Naive thymus-derived CD4-positive, alpha-beta T cell (primary cell): ENCODE measurements at regions not wholly inside any gene's neighbourhood (a gene's known extent, or its start where the extent isn't known, plus 50 kb on each side); places are given as distances from the start of the nearest gene placed in this dataset.

ENCODE experiments used
- ATAC-seq: fragments of 150-1000 bp; cut with Tn5 transposase; 2 replicates; pipeline ENCODE4 v1.10.0; 2021; ENCODE audit warnings: mild to moderate bottlenecking, moderate library complexity
- CTCF ChIA-PET: fragments of 350-600 bp; sonication (Branson Sonifier 250); formaldehyde crosslinking; loops from one replicate; lab custom pipeline; 2021; ENCODE audit warnings: antibody characterized with exemption; lab: Charles Lee
- POLR2A ChIA-PET: fragments of 350-600 bp; sonication (Branson Sonifier 250); formaldehyde crosslinking; loops from one replicate; lab custom pipeline; 2021; ENCODE audit warnings: antibody characterized with exemption, inconsistent platforms; lab: Charles Lee
- DNase-seq, 9 donors: peaks; one replicate each; pipeline versions ENCODE4 v3.0.0 to v3.0.0-alpha.2; 2020 to 2022; ENCODE audit warnings: mixed read lengths in 1 of 9
- H3K27ac ChIP-seq: one replicate; pipeline ENCODE4 v1.7.0; 2013; ENCODE audit warnings: mild to moderate bottlenecking, low read depth, low read length, moderate library complexity
- H3K27me3 ChIP-seq, 2 donors: one replicate each; pipeline ENCODE4 v1.7.0; 2013; ENCODE audit warnings: low read length in 2 of 2, mild to moderate bottlenecking in 2 of 2, moderate library complexity in 2 of 2; ENCODE audit not compliant: control insufficient read depth in 2 of 2, insufficient read depth in 2 of 2
- H3K36me3 ChIP-seq, 3 experiments: 1 replicate in 2 of 3; 2 replicates in 1 of 3; pipeline ENCODE4 v1.7.0; 2013; ENCODE audit warnings: low read length in 3 of 3, mild to moderate bottlenecking in 3 of 3, moderate library complexity in 1 of 3; ENCODE audit not compliant: insufficient read depth in 3 of 3, control insufficient read depth in 2 of 3
- H3K4me1 ChIP-seq, 2 donors: one replicate each; pipeline ENCODE4 v1.7.0; 2013; ENCODE audit warnings: low read length in 2 of 2, mild to moderate bottlenecking in 2 of 2, moderate library complexity in 1 of 2; ENCODE audit not compliant: control insufficient read depth in 2 of 2, insufficient read depth in 2 of 2
- H3K4me3 ChIP-seq: 2 replicates; pipeline ENCODE4 v1.7.0; 2013; ENCODE audit warnings: mild to moderate bottlenecking, low read length
- H3K9me3 ChIP-seq, 3 experiments: 1 replicate in 2 of 3; 2 replicates in 1 of 3; pipeline ENCODE4 v1.7.0; 2013; ENCODE audit warnings: low read length in 3 of 3; ENCODE audit not compliant: control insufficient read depth in 2 of 3
- H3K27ac Mint-ChIP-seq, 9 donors: one replicate each; pipeline ENCODE4 v1.8.0; 2020 to 2022; ENCODE audit warnings: mixed read lengths in 9 of 9, mild to moderate bottlenecking in 8 of 9, moderate library complexity in 5 of 9, inconsistent platforms in 2 of 9
- H3K27me3 Mint-ChIP-seq, 5 donors: one replicate each; pipeline ENCODE4 v1.8.0; 2021 to 2022; ENCODE audit warnings: mixed read lengths in 5 of 5, mild to moderate bottlenecking in 1 of 5
- H3K36me3 Mint-ChIP-seq, 5 donors: one replicate each; pipeline ENCODE4 v1.8.0; 2020 to 2022; ENCODE audit warnings: mixed read lengths in 5 of 5, mild to moderate bottlenecking in 3 of 5, inconsistent platforms in 1 of 5
- H3K4me1 Mint-ChIP-seq, 7 donors: one replicate each; pipeline ENCODE4 v1.8.0; 2020 to 2022; ENCODE audit warnings: mixed read lengths in 7 of 7, mild to moderate bottlenecking in 3 of 7, inconsistent platforms in 1 of 7
- H3K4me3 Mint-ChIP-seq, 10 donors: one replicate each; pipeline ENCODE4 v1.8.0; 2020 to 2022; ENCODE audit warnings: mild to moderate bottlenecking in 10 of 10, mixed read lengths in 10 of 10, moderate library complexity in 6 of 10, inconsistent platforms in 2 of 10
- H3K9me3 Mint-ChIP-seq, 11 donors: one replicate each; pipeline ENCODE4 v1.8.0; 2020 to 2022; ENCODE audit warnings: mixed read lengths in 11 of 11, mild to moderate bottlenecking in 4 of 11, inconsistent platforms in 1 of 11, moderate library complexity in 1 of 11
- intact Hi-C, 2 donors: fragments of 100-400 bp; cut with micrococcal nuclease; formaldehyde crosslinking; loops; one replicate each; pipeline ENCODE4 v1.15.1; 2023

- peaks cover 0 to 4% (median 0%) of the 10 kb centered on the region in 11 donors for H3K9me3 Mint-ChIP-seq
- ATAC-seq (no peak), DNase-seq (no peak)
- ChIA-PET CTCF (no interaction called here), POLR2A (no interaction called here)
- intact Hi-C loops: no loop called here
- H3K27me3 ChIP-seq: no peaks in the 10 kb centered on the region
- peak overlapping the region in 3 of 9 donors; percentile 13 to 20 (median 18) for H3K27ac Mint-ChIP-seq
- peak overlapping the region; percentile 1 for H3K4me3 ChIP-seq
- H3K36me3 Mint-ChIP-seq: peaks cover 0 to 18% (median 0%) of the 10 kb centered on the region in 5 donors
- H3K4me1 ChIP-seq: no peaks in the 10 kb centered on the region
- H3K4me1 Mint-ChIP-seq: peaks cover 6 to 25% (median 17%) of the 10 kb centered on the region in 7 donors
- H3K27me3 Mint-ChIP-seq: peaks cover 0 to 8% (median 3%) of the 10 kb centered on the region in 5 donors
- no peak overlapping the region for H3K27ac ChIP-seq
- no peaks in the 10 kb centered on the region for H3K9me3 ChIP-seq
- H3K36me3 ChIP-seq: peaks cover 0 to 4% (median 0%) of the 10 kb centered on the region in 3 experiments
- peak overlapping the region; percentile 50 to 86 (median 72) for H3K4me3 Mint-ChIP-seq
Observed at GRCh38 chr9:676780-677438, 164.6 kb upstream of the DMRT1 start.

- Mint-ChIP-seq H3K27ac (peak overlapping the region in 5 of 9 donors; percentile 13 to 37 (median 20)), H3K36me3 (peaks cover 0 to 18% (median 0%) of the 10 kb centered on the region in 5 donors), H3K27me3 (peaks cover 0 to 9% (median 3%) of the 10 kb centered on the region in 5 donors), H3K9me3 (peaks cover 0 to 4% (median 0%) of the 10 kb centered on the region in 11 donors), H3K4me1 (peaks cover 6 to 25% (median 17%) of the 10 kb centered on the region in 7 donors), H3K4me3 (peak overlapping the region; percentile 50 to 86 (median 72))
- ChIA-PET CTCF (interaction anchor here (0.6 kb wide), 1 partner anchor 131 kb away, joined by 3 read pairs; no protein-coding TSS in a partner anchor), POLR2A (no interaction called here)
- Histone ChIP-seq H3K27ac (no peak overlapping the region), H3K36me3 (peaks cover 0 to 4% (median 0%) of the 10 kb centered on the region in 3 experiments), H3K27me3 (no peaks in the 10 kb centered on the region), H3K4me1 (no peaks in the 10 kb centered on the region), H3K4me3 (peak overlapping the region; percentile 1), H3K9me3 (no peaks in the 10 kb centered on the region)
- ATAC-seq (no peak), DNase-seq (no peak)
- intact Hi-C loops: no loop called here
Observed at GRCh38 chr9:677461-678097, 163.9 kb upstream of the DMRT1 start.

DNA sequence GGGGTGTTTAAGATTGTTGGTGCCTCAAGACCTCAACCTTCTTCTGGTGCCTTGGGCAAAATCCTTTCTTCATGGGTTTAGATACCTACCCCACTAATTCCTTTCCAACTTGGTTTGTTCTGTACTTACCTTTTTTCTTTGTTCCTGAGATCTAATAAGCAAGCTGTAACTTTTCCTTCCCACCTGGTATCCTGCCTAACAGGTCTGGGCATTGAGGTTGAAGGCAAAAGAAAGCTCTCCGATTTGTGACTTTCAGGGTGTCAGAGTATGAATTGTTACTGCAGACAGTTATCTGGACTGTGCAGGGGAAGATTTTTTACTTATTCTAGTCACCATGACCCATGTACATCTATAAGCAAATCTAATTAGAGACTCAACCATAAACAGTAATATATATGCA lies 162.6 kb upstream of the DMRT1 start:
- H3K4me3 Mint-ChIP-seq: peak overlapping the region in 1 of 10 donors; percentile 31
- H3K4me1 Mint-ChIP-seq: peaks cover 4 to 25% (median 17%) of the 10 kb centered on the region in 7 donors
- POLR2A ChIA-PET: no interaction called here

GRCh38 chr9:679462-679861 lies 162.0 kb upstream of the DMRT1 start:
- Histone ChIP-seq H3K27ac (no peak overlapping the region), H3K4me1 (no peaks in the 10 kb centered on the region), H3K4me3 (no peak overlapping the region), H3K36me3 (peaks cover 0 to 4% (median 0%) of the 10 kb centered on the region in 3 experiments), H3K9me3 (no peaks in the 10 kb centered on the region), H3K27me3 (no peaks in the 10 kb centered on the region)
- POLR2A ChIA-PET: no interaction called here
- Mint-ChIP-seq H3K9me3 (peaks cover 0 to 4% (median 0%) of the 10 kb centered on the region in 11 donors), H3K36me3 (peaks cover 0 to 20% (median 0%) of the 10 kb centered on the region in 5 donors), H3K4me3 (no peak overlapping the region), H3K27ac (no peak overlapping the region), H3K27me3 (peaks cover 0 to 7% (median 0%) of the 10 kb centered on the region in 5 donors), H3K4me1 (peaks cover 2 to 25% (median 17%) of the 10 kb centered on the region in 7 donors)
- intact Hi-C loops: no loop called here
- DNase-seq (no peak), ATAC-seq (no peak)
- CTCF ChIA-PET: interaction anchor here (0.6 kb wide), 1 partner anchor 233 kb away, joined by 3 read pairs; no protein-coding TSS in a partner anchor

More for the DNA sequence above, 162.6 kb upstream of the DMRT1 start:
- H3K27ac Mint-ChIP-seq: no peak overlapping the region
- no peak for ATAC-seq
- H3K27ac ChIP-seq: no peak overlapping the region
- CTCF ChIA-PET: interaction anchor here (0.6 kb wide), 1 partner anchor 232 kb away, joined by 3 read pairs; no protein-coding TSS in a partner anchor
- H3K4me3 ChIP-seq: no peak overlapping the region
- H3K9me3 ChIP-seq: no peaks in the 10 kb centered on the region
- peaks cover 0 to 4% (median 0%) of the 10 kb centered on the region in 11 donors for H3K9me3 Mint-ChIP-seq
- peaks cover 0 to 4% (median 0%) of the 10 kb centered on the region in 3 experiments for H3K36me3 ChIP-seq
- peaks cover 0 to 10% (median 0%) of the 10 kb centered on the region in 5 donors for H3K27me3 Mint-ChIP-seq
- no peak for DNase-seq
- peaks cover 0 to 18% (median 0%) of the 10 kb centered on the region in 5 donors for H3K36me3 Mint-ChIP-seq
- intact Hi-C loops: no loop called here
- no peaks in the 10 kb centered on the region for H3K27me3 ChIP-seq
- no peaks in the 10 kb centered on the region for H3K4me1 ChIP-seq

DNA sequence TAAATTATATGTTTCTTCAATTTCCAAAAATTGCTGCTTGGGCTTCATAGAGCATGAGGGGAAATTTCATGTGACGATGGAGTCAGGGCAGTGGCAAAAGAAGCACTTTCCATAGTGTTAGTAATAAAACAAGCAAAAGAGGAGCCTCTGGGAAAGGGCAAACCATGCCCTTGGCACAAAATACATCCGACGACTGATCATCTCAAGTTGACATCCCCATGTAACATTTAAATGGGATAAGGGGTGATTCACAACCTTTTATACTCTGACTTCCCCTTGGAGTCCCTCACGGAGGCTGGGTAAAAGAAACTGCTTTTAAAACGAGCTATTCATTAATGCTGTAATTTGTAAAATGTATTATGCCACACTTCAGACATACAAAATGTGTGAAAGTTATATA lies 161.4 kb upstream of the DMRT1 start:
- no peak for ATAC-seq
- CTCF ChIA-PET: no interaction called here
- intact Hi-C loops: no loop called here

DNA sequence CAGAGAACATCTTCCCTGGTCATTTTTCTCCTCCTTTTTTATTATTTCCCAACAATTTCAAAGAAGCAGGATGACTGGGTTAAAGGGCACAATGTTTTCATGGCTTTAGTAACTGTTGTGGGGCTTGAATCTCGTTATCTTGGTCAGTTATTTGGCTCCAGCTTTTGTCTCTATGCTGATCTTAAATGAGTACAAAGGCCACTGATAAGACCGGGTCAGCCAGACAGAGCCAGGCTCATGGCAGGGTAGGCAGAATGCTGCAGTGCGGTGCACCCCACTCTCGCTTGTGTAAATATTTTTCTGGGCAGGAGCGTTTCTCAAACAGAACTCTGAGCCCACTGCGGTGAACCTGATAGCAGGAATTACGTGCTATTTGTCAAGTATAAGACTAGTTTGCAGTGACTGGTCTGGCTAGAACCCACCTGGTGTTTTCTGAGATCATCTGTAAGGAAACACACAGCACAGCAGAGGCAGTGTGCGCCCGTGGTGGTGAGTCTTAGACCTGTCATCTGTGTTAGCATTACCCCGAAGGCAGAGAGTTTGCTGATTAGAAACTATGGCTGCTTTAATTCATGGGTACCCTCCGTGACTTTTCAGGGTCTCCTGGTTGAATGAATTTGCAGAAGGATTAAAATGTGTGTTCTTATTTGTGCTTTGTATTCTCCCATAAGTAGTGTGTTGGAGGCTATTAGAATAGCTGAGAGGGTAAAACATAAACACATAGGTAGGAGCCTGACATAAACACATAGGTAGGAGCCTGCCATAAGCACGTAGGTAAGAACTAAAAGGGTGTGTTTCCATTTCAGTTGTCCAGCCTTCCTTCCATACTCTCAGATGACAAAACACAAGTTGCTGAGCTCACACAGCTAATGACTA lies 158.6 kb upstream of the DMRT1 start:
- ChIA-PET POLR2A (no interaction called here), CTCF (no interaction called here)
- no peak for DNase-seq
- intact Hi-C loops: no loop called here
- H3K27me3 ChIP-seq: no peaks in the 10 kb centered on the region
- H3K36me3 ChIP-seq: peaks cover 0 to 8% (median 0%) of the 10 kb centered on the region in 3 experiments
- H3K4me1 ChIP-seq: no peaks in the 10 kb centered on the region
- Mint-ChIP-seq H3K27me3 (peaks cover 0 to 6% (median 0%) of the 10 kb centered on the region in 5 donors), H3K4me1 (peaks cover 0 to 8% (median 4%) of the 10 kb centered on the region in 7 donors), H3K27ac (peak overlapping the region in 1 of 9 donors; percentile 27), H3K9me3 (peaks cover 0 to 4% (median 0%) of the 10 kb centered on the region in 11 donors), H3K36me3 (peaks cover 0 to 23% (median 0%) of the 10 kb centered on the region in 5 donors), H3K4me3 (no peak overlapping the region)
- no peak overlapping the region for H3K27ac ChIP-seq
- no peak for ATAC-seq
- H3K9me3 ChIP-seq: no peaks in the 10 kb centered on the region
- H3K4me3 ChIP-seq: no peak overlapping the region

More for the DNA sequence above, 161.4 kb upstream of the DMRT1 start:
- H3K4me3 ChIP-seq: no peak overlapping the region
- Mint-ChIP-seq H3K4me1 (peaks cover 2 to 25% (median 17%) of the 10 kb centered on the region in 7 donors), H3K36me3 (peaks cover 0 to 23% (median 0%) of the 10 kb centered on the region in 5 donors), H3K9me3 (peaks cover 0 to 4% (median 0%) of the 10 kb centered on the region in 11 donors), H3K4me3 (no peak overlapping the region), H3K27me3 (peaks cover 0 to 7% (median 0%) of the 10 kb centered on the region in 5 donors), H3K27ac (no peak overlapping the region)
- no peak overlapping the region for H3K27ac ChIP-seq
- no peak for DNase-seq
- POLR2A ChIA-PET: no interaction called here
- no peaks in the 10 kb centered on the region for H3K9me3 ChIP-seq
- H3K27me3 ChIP-seq: no peaks in the 10 kb centered on the region
- H3K4me1 ChIP-seq: no peaks in the 10 kb centered on the region
- peaks cover 0 to 4% (median 0%) of the 10 kb centered on the region in 3 experiments for H3K36me3 ChIP-seq
